ENCODE measurements at regions not wholly inside any gene's neighbourhood (a gene's known extent, or its start where the extent isn't known, plus 50 kb on each side); places are given as distances from the start of the nearest gene placed in this dataset.

GRCh38 chr2:207385076-207385475, 144.7 kb upstream of the CREB1 start:
- H3K36me3 Mint-ChIP-seq: peaks cover 11 to 29% of the 10 kb centered on the region in 2 donors
- no peak overlapping the region for H3K4me3 Mint-ChIP-seq
- H3K4me1 Mint-ChIP-seq: peaks cover 3 to 8% of the 10 kb centered on the region in 2 donors
- no peaks in the 10 kb centered on the region for H3K27me3 Mint-ChIP-seq
- no peak overlapping the region for H3K27ac Mint-ChIP-seq
- ATAC-seq (replicated peaks) (no peak), DNase-seq (no peak)
- H3K9me3 Mint-ChIP-seq: peaks cover 2 to 14% of the 10 kb centered on the region in 2 donors

- H3K36me3 Mint-ChIP-seq: peaks cover 8 to 25% of the 10 kb centered on the region in 2 donors
- DNase-seq: no peak
- H3K4me3 Mint-ChIP-seq: no peak overlapping the region
- no peak overlapping the region for H3K27ac Mint-ChIP-seq
- H3K27me3 Mint-ChIP-seq: no peaks in the 10 kb centered on the region
- peaks cover 0 to 10% of the 10 kb centered on the region in 2 donors for H3K9me3 Mint-ChIP-seq
- no peak for ATAC-seq (replicated peaks)
- peaks cover 3 to 8% of the 10 kb centered on the region in 2 donors for H3K4me1 Mint-ChIP-seq
These were observed 143.9 kb upstream of the CREB1 start for GRCh38 chr2:207385903-207386302.

- DNase-seq: no peak
- no peak for ATAC-seq (replicated peaks)
- H3K9me3 Mint-ChIP-seq: peaks cover 0 to 6% of the 10 kb centered on the region in 2 donors
- H3K27ac Mint-ChIP-seq: no peak overlapping the region
- peaks cover 0 to 5% of the 10 kb centered on the region in 2 donors for H3K27me3 Mint-ChIP-seq
- H3K4me1 Mint-ChIP-seq: no peaks in the 10 kb centered on the region
- peaks cover 2 to 13% of the 10 kb centered on the region in 2 donors for H3K36me3 Mint-ChIP-seq
- H3K4me3 Mint-ChIP-seq: no peak overlapping the region
These were observed 142.7 kb upstream of the CREB1 start for GRCh38 chr2:207387001-207387571.

GRCh38 chr2:207390302-207391095, 139.3 kb upstream of the CREB1 start:
- ATAC-seq (replicated peaks) (no peak), DNase-seq (no peak)
- Mint-ChIP-seq H3K27ac (no peak overlapping the region), H3K4me3 (no peak overlapping the region), H3K36me3 (peaks cover 0 to 4% of the 10 kb centered on the region in 2 donors), H3K4me1 (no peaks in the 10 kb centered on the region), H3K9me3 (peaks cover 3 to 4% of the 10 kb centered on the region in 2 donors), H3K27me3 (peaks cover 0 to 9% of the 10 kb centered on the region in 2 donors)

GRCh38 chr2:207394203-207394781, 135.5 kb upstream of the CREB1 start:
- Mint-ChIP-seq H3K4me1 (no peaks in the 10 kb centered on the region), H3K27me3 (peaks cover 0 to 13% of the 10 kb centered on the region in 2 donors), H3K4me3 (no peak overlapping the region), H3K36me3 (peaks cover 2 to 5% of the 10 kb centered on the region in 2 donors), H3K27ac (no peak overlapping the region), H3K9me3 (peaks cover 4 to 5% of the 10 kb centered on the region in 2 donors)
- ATAC-seq (replicated peaks) (no peak), DNase-seq (no peak)

- H3K27me3 Mint-ChIP-seq: peaks cover 0 to 13% of the 10 kb centered on the region in 2 donors
- H3K4me1 Mint-ChIP-seq: no peaks in the 10 kb centered on the region
- ATAC-seq (replicated peaks): no peak
- H3K27ac Mint-ChIP-seq: no peak overlapping the region
- no peak for DNase-seq
- no peak overlapping the region for H3K4me3 Mint-ChIP-seq
- H3K9me3 Mint-ChIP-seq: peaks cover 4 to 5% of the 10 kb centered on the region in 2 donors
- H3K36me3 Mint-ChIP-seq: peaks cover 2 to 5% of the 10 kb centered on the region in 2 donors
These were observed 134.8 kb upstream of the CREB1 start for GRCh38 chr2:207394812-207395534.

GRCh38 chr2:207395535-207396251, 134.1 kb upstream of the CREB1 start:
- H3K27ac Mint-ChIP-seq: no peak overlapping the region
- no peak overlapping the region for H3K4me3 Mint-ChIP-seq
- H3K36me3 Mint-ChIP-seq: peaks cover 2 to 5% of the 10 kb centered on the region in 2 donors
- H3K9me3 Mint-ChIP-seq: peaks cover 4 to 5% of the 10 kb centered on the region in 2 donors
- no peak for DNase-seq
- H3K27me3 Mint-ChIP-seq: peaks cover 0 to 13% of the 10 kb centered on the region in 2 donors
- no peak for ATAC-seq (replicated peaks)
- H3K4me1 Mint-ChIP-seq: no peaks in the 10 kb centered on the region

GRCh38 chr2:207397917-207398655, 131.7 kb upstream of the CREB1 start:
- ATAC-seq (replicated peaks): no peak
- H3K27ac Mint-ChIP-seq: no peak overlapping the region
- H3K4me3 Mint-ChIP-seq: no peak overlapping the region
- peaks cover 2 to 5% of the 10 kb centered on the region in 2 donors for H3K36me3 Mint-ChIP-seq
- DNase-seq: no peak
- H3K9me3 Mint-ChIP-seq: peaks cover 4 to 5% of the 10 kb centered on the region in 2 donors
- no peaks in the 10 kb centered on the region for H3K4me1 Mint-ChIP-seq
- H3K27me3 Mint-ChIP-seq: peaks cover 0 to 8% of the 10 kb centered on the region in 2 donors

- Mint-ChIP-seq H3K27me3 (peaks cover 0 to 8% of the 10 kb centered on the region in 2 donors), H3K36me3 (peaks cover 2 to 5% of the 10 kb centered on the region in 2 donors), H3K4me1 (no peaks in the 10 kb centered on the region), H3K9me3 (peaks cover 4 to 5% of the 10 kb centered on the region in 2 donors), H3K27ac (no peak overlapping the region), H3K4me3 (no peak overlapping the region)
- no peak for ATAC-seq (replicated peaks)
- no peak for DNase-seq
These were observed 130.5 kb upstream of the CREB1 start for GRCh38 chr2:207399301-207399700.

- H3K27me3 Mint-ChIP-seq: no peaks in the 10 kb centered on the region
These were observed 128.4 kb upstream of the CREB1 start for GRCh38 chr2:207401338-207401737.

GRCh38 chr2:207403141-207403540, 126.6 kb upstream of the CREB1 start:
- H3K4me3 Mint-ChIP-seq: no peak overlapping the region
- H3K27ac Mint-ChIP-seq: no peak overlapping the region
- DNase-seq: no peak
- no peak for ATAC-seq (replicated peaks)
- no peaks in the 10 kb centered on the region for H3K27me3 Mint-ChIP-seq
- H3K4me1 Mint-ChIP-seq: no peaks in the 10 kb centered on the region
- H3K9me3 Mint-ChIP-seq: no peaks in the 10 kb centered on the region
- peaks cover 0 to 4% of the 10 kb centered on the region in 2 donors for H3K36me3 Mint-ChIP-seq

More at GRCh38 chr2:207401338-207401737, 128.4 kb upstream of the CREB1 start:
- Mint-ChIP-seq H3K36me3 (peaks cover 2 to 4% of the 10 kb centered on the region in 2 donors), H3K27ac (no peak overlapping the region), H3K4me3 (no peak overlapping the region), H3K9me3 (no peaks in the 10 kb centered on the region), H3K4me1 (no peaks in the 10 kb centered on the region)
- DNase-seq (no peak), ATAC-seq (replicated peaks) (no peak)

GRCh38 chr2:207403950-207404349, 125.8 kb upstream of the CREB1 start:
- Mint-ChIP-seq H3K27ac (no peak overlapping the region), H3K36me3 (peaks cover 0 to 4% of the 10 kb centered on the region in 2 donors), H3K4me3 (no peak overlapping the region), H3K9me3 (no peaks in the 10 kb centered on the region), H3K27me3 (no peaks in the 10 kb centered on the region), H3K4me1 (peaks cover 0 to 2% of the 10 kb centered on the region in 2 donors)
- ATAC-seq (replicated peaks): no peak
- no peak for DNase-seq

- H3K27me3 Mint-ChIP-seq: no peaks in the 10 kb centered on the region
- H3K36me3 Mint-ChIP-seq: peaks cover 0 to 4% of the 10 kb centered on the region in 2 donors
- H3K4me1 Mint-ChIP-seq: peaks cover 0 to 2% of the 10 kb centered on the region in 2 donors
- no peaks in the 10 kb centered on the region for H3K9me3 Mint-ChIP-seq
- no peak for ATAC-seq (replicated peaks)
- no peak for DNase-seq
- no peak overlapping the region for H3K4me3 Mint-ChIP-seq
- H3K27ac Mint-ChIP-seq: no peak overlapping the region
These were observed 124.6 kb upstream of the CREB1 start for GRCh38 chr2:207405150-207405549.
